Activated CD8-positive, alpha-beta T cell treated with anti-CD3 and anti-CD28 coated beads for 36 hours (primary cell): ENCODE measurements at regions not wholly inside any gene's neighbourhood (a gene's known extent, or its start where the extent isn't known, plus 50 kb on each side); places are given as distances from the start of the nearest gene placed in this dataset.
"Not testable (repeated sequence)": the region's sequence is repeated elsewhere in the genome, so short reads cannot be mapped to it uniquely, and the experiment has no call there.

Experiments used
- ATAC-seq: fragments of 200-7000 bp; cut with Tn5 transposase; one replicate; pipeline ENCODE4 v1.10.0; 2021; ENCODE audit warnings: mild to moderate bottlenecking, moderate library complexity
- CTCF ChIA-PET: fragments of 350-600 bp; sonication (Branson Sonifier 250); formaldehyde crosslinking; loops from one replicate; lab custom pipeline; 2021; ENCODE audit warnings: antibody characterized with exemption; lab: Charles Lee
- POLR2A ChIA-PET: fragments of 350-600 bp; sonication (Branson Sonifier 250); formaldehyde crosslinking; loops from one replicate; lab custom pipeline; 2021; ENCODE audit warnings: antibody characterized with exemption; lab: Charles Lee
- DNase-seq: peaks from one replicate; pipeline ENCODE4 v3.0.0-alpha.2; 2020
- H3K27ac Mint-ChIP-seq: one replicate; pipeline ENCODE4 v1.8.0; 2021; ENCODE audit warnings: mild to moderate bottlenecking, mixed read lengths
- H3K27me3 Mint-ChIP-seq: one replicate; pipeline ENCODE4 v1.8.0; 2021; ENCODE audit warnings: mixed read lengths
- H3K36me3 Mint-ChIP-seq: one replicate; pipeline ENCODE4 v1.8.0; 2021; ENCODE audit warnings: low read depth, mixed read lengths
- H3K4me1 Mint-ChIP-seq: one replicate; pipeline ENCODE4 v1.8.0; 2021; ENCODE audit warnings: low read depth, mixed read lengths
- H3K4me3 Mint-ChIP-seq: one replicate; pipeline ENCODE4 v1.8.0; 2021; ENCODE audit warnings: mild to moderate bottlenecking, moderate library complexity, mixed read lengths
- H3K9me3 Mint-ChIP-seq: one replicate; pipeline ENCODE4 v1.8.0; 2021; ENCODE audit warnings: mixed read lengths
- CTCF ChIP-seq: fragments of 200-600 bp; IDR thresholded peaks from one replicate; pipeline ENCODE4 v1.8.0; 2022; ENCODE audit warnings: antibody characterized with exemption, mild to moderate bottlenecking
- intact Hi-C: fragments of 100-400 bp; cut with micrococcal nuclease; formaldehyde crosslinking; loops from one replicate; pipeline ENCODE4 v1.10.0; 2022

GRCh38 chr5:122515210-122515609, 203.2 kb downstream of the SNCAIP start:
- H3K9me3 Mint-ChIP-seq, H3K4me1 Mint-ChIP-seq, POLR2A ChIA-PET, H3K27ac Mint-ChIP-seq, ATAC-seq, intact Hi-C loops, H3K36me3 Mint-ChIP-seq, CTCF ChIA-PET, H3K4me3 Mint-ChIP-seq, H3K27me3 Mint-ChIP-seq, DNase-seq: not testable (repeated sequence)

- ChIA-PET CTCF (interaction anchor here (0.6 to 1.1 kb wide), 3 partner anchors 11 to 768 kb away, joined by 3 read pairs; no protein-coding TSS in a partner anchor), POLR2A (no interaction called here)
- Mint-ChIP-seq H3K27ac (no peak overlapping the region), H3K9me3 (no peaks in the 10 kb centered on the region), H3K4me1 (no peaks in the 10 kb centered on the region), H3K27me3 (peaks cover 1% of the 10 kb centered on the region), H3K36me3 (no peaks in the 10 kb centered on the region), H3K4me3 (no peak overlapping the region)
- no peak for ATAC-seq
- TF ChIP-seq CTCF = no peak
- no peak for DNase-seq
- intact Hi-C loops = no loop called here
These were observed 203.8 kb downstream of the SNCAIP start for GRCh38 chr5:122515709-122516431.

GRCh38 chr5:122516432-122516743, 204.4 kb downstream of the SNCAIP start:
- no peak for ATAC-seq
- no peak overlapping the region for H3K4me3 Mint-ChIP-seq
- no peaks in the 10 kb centered on the region for H3K4me1 Mint-ChIP-seq
- intact Hi-C loops = no loop called here
- no peaks in the 10 kb centered on the region for H3K36me3 Mint-ChIP-seq
- no peaks in the 10 kb centered on the region for H3K9me3 Mint-ChIP-seq
- H3K27ac Mint-ChIP-seq = no peak overlapping the region
- H3K27me3 Mint-ChIP-seq = peaks cover 1% of the 10 kb centered on the region
- DNase-seq = no peak
- ChIA-PET CTCF (interaction anchor here (0.6 to 1.1 kb wide), 3 partner anchors 10 to 768 kb away, joined by 3 read pairs; no protein-coding TSS in a partner anchor), POLR2A (no interaction called here)
- TF ChIP-seq CTCF = no peak

GRCh38 chr5:122517091-122517490, 205.1 kb downstream of the SNCAIP start:
- H3K36me3 Mint-ChIP-seq = no peaks in the 10 kb centered on the region
- H3K9me3 Mint-ChIP-seq = no peaks in the 10 kb centered on the region
- DNase-seq = no peak
- POLR2A ChIA-PET = no interaction called here
- H3K4me1 Mint-ChIP-seq = no peaks in the 10 kb centered on the region
- H3K27me3 Mint-ChIP-seq = peaks cover 1% of the 10 kb centered on the region
- CTCF ChIA-PET = no interaction called here
- no peak for TF ChIP-seq CTCF
- intact Hi-C loops = no loop called here
- no peak overlapping the region for H3K4me3 Mint-ChIP-seq
- no peak overlapping the region for H3K27ac Mint-ChIP-seq
- no peak for ATAC-seq

GRCh38 chr5:122523776-122524175, 211.7 kb downstream of the SNCAIP start:
- ChIA-PET CTCF (no interaction called here), POLR2A (no interaction called here)
- no peak for TF ChIP-seq CTCF
- Mint-ChIP-seq H3K36me3 (no peaks in the 10 kb centered on the region), H3K4me3 (no peak overlapping the region), H3K27ac (no peak overlapping the region), H3K4me1 (no peaks in the 10 kb centered on the region), H3K9me3 (no peaks in the 10 kb centered on the region), H3K27me3 (peaks cover 3% of the 10 kb centered on the region)
- intact Hi-C loops = no loop called here
- DNase-seq (no peak), ATAC-seq (no peak)
